Lower leg skin (tissue), 4 donors: ENCODE measurements at regions not wholly inside any gene's neighbourhood (a gene's known extent, or its start where the extent isn't known, plus 50 kb on each side); places are given as distances from the start of the nearest gene placed in this dataset.

ENCODE experiments used
- DNase-seq, 2 donors: peaks; one replicate each; pipeline ENCODE4 v3.0.0-alpha.2; 2019; ENCODE audit warnings: low spot score in 2 of 2
- H3K4me3 ChIP-seq: fragments of 200-600 bp; sonication (generic); 2 replicates; pipeline ENCODE4 v1.5.1; 2017; ENCODE audit warnings: mild to moderate bottlenecking, low read depth; ENCODE audit not compliant: poor library complexity, severe bottlenecking
- CTCF ChIP-seq, 3 donors: fragments of 450-650 bp; IDR thresholded peaks; one replicate each; pipeline ENCODE4 v1.5.1; 2016; ENCODE audit warnings: antibody characterized with exemption in 3 of 3, mild to moderate bottlenecking in 3 of 3, moderate library complexity in 2 of 3
- POLR2A ChIP-seq, 2 donors: fragments of 450-650 bp; IDR thresholded peaks; one replicate each; pipeline ENCODE4 v1.6.1; 2016 to 2017; ENCODE audit warnings: antibody characterized with exemption in 2 of 2, mild to moderate bottlenecking in 1 of 2, moderate library complexity in 1 of 2
- WGBS, 2 donors: methylation state at CpG; one replicate each; pipeline ENCODE4 v1.1.5; 2018; 5-methylcytosine and 5-hydroxymethylcytosine counted together
- intact Hi-C: fragments of 100-400 bp; cut with DNase I; formaldehyde crosslinking; loops from one replicate; pipeline ENCODE4 v1.15.0; 2023; ENCODE audit warnings: low total_unique reads

GRCh38 chr6:113796038-113796437, 61.1 kb upstream of the MARCKS start:
- no peak for DNase-seq
- no peak overlapping the region for H3K4me3 ChIP-seq
- intact Hi-C loops: no loop called here
- TF ChIP-seq POLR2A (IDR thresholded peaks at IDR 0.05) (no peak), CTCF (IDR thresholded peaks at IDR 0.05) (no peak)

GRCh38 chr6:113802779-113803178, 54.4 kb upstream of the MARCKS start:
- H3K4me3 ChIP-seq: no peak overlapping the region
- DNase-seq: no peak
- no peak for TF ChIP-seq CTCF (IDR thresholded peaks at IDR 0.05)
- no peak for TF ChIP-seq POLR2A (IDR thresholded peaks at IDR 0.05)
- intact Hi-C loops: no loop called here

- no peak for TF ChIP-seq POLR2A (IDR thresholded peaks at IDR 0.05)
- no peak for TF ChIP-seq CTCF (IDR thresholded peaks at IDR 0.05)
- intact Hi-C loops: no loop called here
- H3K4me3 ChIP-seq: no peak overlapping the region
- WGBS, 2 donors: 73 to 74% methylated on average over 7 of the region's 7 CpGs
- DNase-seq: no peak
These were observed 51.9 kb upstream of the MARCKS start for GRCh38 chr6:113805173-113805790.

GRCh38 chr6:113805811-113806495, 51.2 kb upstream of the MARCKS start:
- DNase-seq: no peak
- 85 to 86% methylated on average over 6 of the region's 6 CpGs for WGBS, 2 donors
- no peak overlapping the region for H3K4me3 ChIP-seq
- no peak for TF ChIP-seq CTCF (IDR thresholded peaks at IDR 0.05)
- TF ChIP-seq POLR2A (IDR thresholded peaks at IDR 0.05): no peak
- intact Hi-C loops: no loop called here
